Fibroblast of the aortic adventitia (primary cell): ENCODE measurements at regions not wholly inside any gene's neighbourhood (a gene's known extent, or its start where the extent isn't known, plus 50 kb on each side); places are given as distances from the start of the nearest gene placed in this dataset.
"Not testable (repeated sequence)": the region's sequence is repeated elsewhere in the genome, so short reads cannot be mapped to it uniquely, and the experiment has no call there.

Source experiments
- DNase-seq: peaks from one replicate; pipeline ENCODE4 v3.0.0-alpha.2; 2010; ENCODE audit warnings: low read depth
- H3K4me3 ChIP-seq: 2 replicates; pipeline ENCODE4 v1.5.1; 2011; ENCODE audit warnings: low read depth, mild to moderate bottlenecking, control low read depth, low read length, moderate library complexity
- CTCF ChIP-seq: IDR thresholded peaks from 2 replicates; pipeline ENCODE4 v1.5.1; 2011; ENCODE audit warnings: mild to moderate bottlenecking, low read length, control low read depth, inconsistent platforms; ENCODE audit not compliant: insufficient read depth

GRCh38 chr1:60874718-60875117 lies 207.6 kb upstream of the NFIA start:
- DNase-seq: peak; percentile 59
- H3K4me3 ChIP-seq: no peak overlapping the region
- TF ChIP-seq CTCF: no peak

- not testable (repeated sequence) for DNase-seq, H3K4me3 ChIP-seq
Measured at GRCh38 chr1:60873396-60873795, 209.0 kb upstream of the NFIA start.

GRCh38 chr1:60872426-60873054 lies 209.8 kb upstream of the NFIA start:
- H3K4me3 ChIP-seq: no peak overlapping the region
- DNase-seq: no peak
- no peak for TF ChIP-seq CTCF

- H3K4me3 ChIP-seq: no peak overlapping the region
- DNase-seq: no peak
- no peak for TF ChIP-seq CTCF
Measured at GRCh38 chr1:60870269-60870865, 212.0 kb upstream of the NFIA start.

GRCh38 chr1:60868901-60869663 lies 213.3 kb upstream of the NFIA start:
- no peak for DNase-seq
- H3K4me3 ChIP-seq: no peak overlapping the region
- no peak for TF ChIP-seq CTCF

GRCh38 chr1:60867782-60868181 lies 214.6 kb upstream of the NFIA start:
- no peak for DNase-seq
- no peak for TF ChIP-seq CTCF
- no peak overlapping the region for H3K4me3 ChIP-seq

GRCh38 chr1:60866917-60867531 lies 215.3 kb upstream of the NFIA start:
- H3K4me3 ChIP-seq: no peak overlapping the region
- no peak for DNase-seq
- TF ChIP-seq CTCF: no peak
